GM12878 (cell line): ENCODE measurements at regions not wholly inside any gene's neighbourhood (a gene's known extent, or its start where the extent isn't known, plus 50 kb on each side); places are given as distances from the start of the nearest gene placed in this dataset.

ENCODE experiments used
- ATAC-seq: fragments of 200-7000 bp; cut with Tn5 transposase; 3 replicates; pipeline ENCODE4 v1.9.1; 2020; ENCODE audit warnings: mild to moderate bottlenecking, moderate library complexity
- BruUV-seq: library from RNA; stranded (reverse); fragments of 400-500 nt; replicated peaks from 2 replicates; lab custom pipeline; 2021; lab: Mats Ljungman, UMichigan
- CTCF ChIA-PET: fragments of 300-600 bp; sonication (Branson Sonifier 250); formaldehyde crosslinking; extraction: SDS; loops from one replicate; lab custom pipeline; 2021; ENCODE audit warnings: inconsistent platforms; lab: Yijun Ruan, JAX
- POLR2A ChIA-PET: fragments of 350-600 bp; formaldehyde crosslinking; extraction: SDS; loops from one replicate; lab custom pipeline; 2021; ENCODE audit warnings: inconsistent platforms; lab: Charles Lee
- RAD21 ChIA-PET: fragments of 300-600 bp; sonication (Branson Sonifier 250); formaldehyde crosslinking; loops from one replicate; lab custom pipeline; 2023; ENCODE audit warnings: antibody characterized with exemption; ENCODE audit not compliant: unreplicated experiment; lab: Charles Lee
- SMC1A ChIA-PET: fragments of 300-600 bp; sonication (Branson Sonifier 250); formaldehyde crosslinking; loops from one replicate; lab custom pipeline; 2023; ENCODE audit not compliant: unreplicated experiment, uncharacterized antibody; lab: Charles Lee
- DNase-seq: peaks from one replicate; pipeline ENCODE4 v3.0.0-alpha.2; 2011; ENCODE audit warnings: low read depth, low spot score
- FAIRE-seq: peaks from 3 replicates; lab custom pipeline; 2011; peaks lifted over from hg19 to GRCh38; lab: Jason Lieb, UNC
- H2AFZ ChIP-seq: 2 replicates; pipeline ENCODE4 v1.6.0; 2011; ENCODE audit warnings: low read depth, low read length, control low read depth; ENCODE audit not compliant: control insufficient read depth
- H3K27ac ChIP-seq: 2 replicates; pipeline ENCODE4 v1.5.1; 2011; ENCODE audit warnings: control low read depth; ENCODE audit not compliant: control insufficient read depth, insufficient read depth
- H3K27me3 ChIP-seq, 2 experiments: replicated peaks in 1 of 2; 2 replicates each; pipeline versions ENCODE4 v1.6.0 to v1.6.1; 2011; ENCODE audit warnings: low read length in 1 of 2; ENCODE audit not compliant: control insufficient read depth in 2 of 2, insufficient read depth in 2 of 2
- H3K36me3 ChIP-seq, 2 experiments: 2 replicates each; pipeline ENCODE4 v1.5.1; 2011; ENCODE audit warnings: low read length in 1 of 2; ENCODE audit not compliant: control insufficient read depth in 2 of 2, insufficient read depth in 2 of 2
- H3K4me1 ChIP-seq: 2 replicates; pipeline ENCODE4 v1.6.1; 2011; ENCODE audit warnings: mild to moderate bottlenecking, low read length, moderate library complexity, mixed read lengths; ENCODE audit not compliant: control insufficient read depth, insufficient read depth
- H3K4me2 ChIP-seq: 2 replicates; pipeline ENCODE4 v1.6.0; 2011; ENCODE audit warnings: control low read depth; ENCODE audit not compliant: control insufficient read depth, insufficient read depth
- H3K4me3 ChIP-seq: fragments of 200-600 bp; sonication (generic); 2 replicates; pipeline ENCODE4 v1.5.1; 2016
- H3K79me2 ChIP-seq: 2 replicates; pipeline ENCODE4 v1.6.0; 2011; ENCODE audit warnings: low read length; ENCODE audit not compliant: control insufficient read depth, insufficient read depth
- H3K9ac ChIP-seq: 2 replicates; pipeline ENCODE4 v1.8.0; 2011; ENCODE audit warnings: low read length, control low read depth, mixed read lengths; ENCODE audit not compliant: control insufficient read depth, insufficient read depth
- H3K9me3 ChIP-seq: replicated peaks from 3 replicates; pipeline ENCODE4 v1.5.1; 2011; ENCODE audit warnings: mild to moderate bottlenecking, low read length; ENCODE audit not compliant: control insufficient read depth, insufficient read depth
- H4K20me1 ChIP-seq: 2 replicates; pipeline ENCODE4 v1.6.0; 2011; ENCODE audit not compliant: control insufficient read depth, insufficient read depth
- FOS ChIP-seq: IDR thresholded peaks from 3 replicates; pipeline ENCODE4 v1.6.1; 2011; ENCODE audit warnings: borderline replicate concordance; ENCODE audit not compliant: insufficient read length; ENCODE audit errors: extremely low read depth
- POLR2AphosphoS5 ChIP-seq: IDR thresholded peaks from 2 replicates; pipeline ENCODE4 v1.6.1; 2011; ENCODE audit warnings: mild to moderate bottlenecking, low read length, inconsistent platforms
- SP1 ChIP-seq: IDR thresholded peaks from one replicate; pipeline ENCODE4 v1.6.1; 2011; ENCODE audit warnings: low read depth, low read length
- ZNF592 ChIP-seq: fragments of 450-650 bp; IDR thresholded peaks from 2 replicates; pipeline ENCODE4 v1.6.1; 2017; ENCODE audit warnings: mild to moderate bottlenecking, moderate library complexity
- WGBS: methylation state at CpG from one replicate; pipeline ENCODE4 v1.1.6; 2016; ENCODE audit warnings: low lambda C conversion rate; ENCODE audit not compliant: insufficient replicate concordance, insufficient coverage; ENCODE audit errors: missing lambda C conversion rate; 5-methylcytosine and 5-hydroxymethylcytosine counted together
- in situ Hi-C: fragments of 300-500 bp; cut with MboI; formaldehyde crosslinking; loops from 9 replicates; pipeline ENCODE4 v1.14.3; 2018; ENCODE audit warnings: mixed read lengths
- intact Hi-C: fragments of 100-400 bp; cut with micrococcal nuclease; formaldehyde crosslinking; loops from one replicate; pipeline ENCODE4 v1.14.2; 2022; ENCODE audit not compliant: unreplicated experiment
- TF ChIP-seq, protein P1 (sequence below): fragments of 450-650 bp; IDR thresholded peaks from 2 replicates; pipeline ENCODE4 v1.6.1; 2018; ENCODE audit warnings: borderline replicate concordance, mild to moderate bottlenecking; ENCODE audit not compliant: partially characterized antibody
- TF ChIP-seq, protein P2 (sequence below): IDR thresholded peaks from 2 replicates; pipeline ENCODE4 v1.6.1; 2011; ENCODE audit warnings: mild to moderate bottlenecking, low read depth, low read length, moderate library complexity; ENCODE audit not compliant: insufficient replicate concordance

GRCh38 chr7:123054357-123055133, 59.0 kb upstream of the TAS2R16 start (continued):
- no peak for TF ChIP-seq SP1

- 0% methylated on average over 1 of the region's 1 CpG for WGBS
- no peak overlapping the region for H2AFZ ChIP-seq
Measured at GRCh38 chr7:123051916-123052315, 56.4 kb upstream of the TAS2R16 start.

DNA sequence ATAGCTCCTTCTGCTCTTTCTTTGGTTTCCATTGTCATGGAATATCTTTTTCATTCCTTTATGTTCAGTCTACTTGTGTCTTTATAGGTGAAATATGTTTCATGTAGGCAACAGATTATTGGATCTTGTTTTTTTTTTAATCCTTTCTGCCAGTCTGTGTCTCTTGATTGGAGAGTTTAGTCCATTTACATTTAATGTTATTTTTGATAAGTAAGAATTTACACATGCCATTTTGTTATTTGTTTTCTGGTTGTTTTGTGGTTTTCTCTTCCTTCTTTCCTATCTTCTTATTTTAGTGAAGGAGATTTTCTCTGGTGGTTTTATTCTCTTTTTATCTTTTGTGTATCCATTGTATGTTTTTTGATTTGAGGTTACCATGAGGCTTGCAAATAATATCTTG, 52.5 kb upstream of the TAS2R16 start:
- ATAC-seq (no peak), DNase-seq (no peak), FAIRE-seq (no peak)
- Histone ChIP-seq H4K20me1 (no peaks in the 10 kb centered on the region), H3K9ac (no peak overlapping the region), H2AFZ (no peak overlapping the region), H3K4me1 (no peaks in the 10 kb centered on the region), H3K4me2 (no peak overlapping the region), H3K79me2 (no peaks in the 10 kb centered on the region), H3K27ac (no peak overlapping the region), H3K36me3 (no peaks in the 10 kb centered on the region), H3K27me3 (no peaks in the 10 kb centered on the region), H3K9me3 (no peaks in the 10 kb centered on the region; the same call in 2 of the 3 replicates), H3K4me3 (no peak overlapping the region)
- ChIA-PET RAD21 (no interaction called here), CTCF (no interaction called here), SMC1A (no interaction called here), POLR2A (no interaction called here)
- intact Hi-C loops (no loop called here), in situ Hi-C loops (no loop called here)
- no TSS peak for BruUV-seq
- no peak for TF ChIP-seq FOS
- TF ChIP-seq, protein P1, sequence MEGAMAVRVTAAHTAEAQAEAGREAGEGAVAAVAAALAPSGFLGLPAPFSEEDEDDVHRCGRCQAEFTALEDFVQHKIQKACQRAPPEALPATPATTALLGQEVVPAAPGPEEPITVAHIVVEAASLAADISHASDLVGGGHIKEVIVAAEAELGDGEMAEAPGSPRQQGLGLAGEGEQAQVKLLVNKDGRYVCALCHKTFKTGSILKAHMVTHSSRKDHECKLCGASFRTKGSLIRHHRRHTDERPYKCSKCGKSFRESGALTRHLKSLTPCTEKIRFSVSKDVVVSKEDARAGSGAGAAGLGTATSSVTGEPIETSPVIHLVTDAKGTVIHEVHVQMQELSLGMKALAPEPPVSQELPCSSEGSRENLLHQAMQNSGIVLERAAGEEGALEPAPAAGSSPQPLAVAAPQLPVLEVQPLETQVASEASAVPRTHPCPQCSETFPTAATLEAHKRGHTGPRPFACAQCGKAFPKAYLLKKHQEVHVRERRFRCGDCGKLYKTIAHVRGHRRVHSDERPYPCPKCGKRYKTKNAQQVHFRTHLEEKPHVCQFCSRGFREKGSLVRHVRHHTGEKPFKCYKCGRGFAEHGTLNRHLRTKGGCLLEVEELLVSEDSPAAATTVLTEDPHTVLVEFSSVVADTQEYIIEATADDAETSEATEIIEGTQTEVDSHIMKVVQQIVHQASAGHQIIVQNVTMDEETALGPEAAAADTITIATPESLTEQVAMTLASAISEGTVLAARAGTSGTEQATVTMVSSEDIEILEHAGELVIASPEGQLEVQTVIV, result no peak
- TF ChIP-seq ZNF592, result no peak

More at GRCh38 chr7:123051916-123052315, 56.4 kb upstream of the TAS2R16 start:
- H3K4me3 ChIP-seq, result no peak overlapping the region
- no peak for DNase-seq
- CTCF ChIA-PET, result no interaction called here
- no TSS peak for BruUV-seq
- no peak for ATAC-seq
- RAD21 ChIA-PET, result no interaction called here
- intact Hi-C loops (loop anchor here (10.0 kb wide), 1 partner anchor 367 kb away; no protein-coding TSS in a partner anchor), in situ Hi-C loops (no loop called here)
- no peaks in the 10 kb centered on the region for H4K20me1 ChIP-seq
- no peaks in the 10 kb centered on the region for H3K4me1 ChIP-seq
- no peaks in the 10 kb centered on the region for H3K79me2 ChIP-seq
- no peak overlapping the region for H3K4me2 ChIP-seq
- no peak for FAIRE-seq
- H3K36me3 ChIP-seq, result no peaks in the 10 kb centered on the region
- no peaks in the 10 kb centered on the region; the same call in 2 of the 3 replicates for H3K9me3 ChIP-seq
- SMC1A ChIA-PET, result interaction anchor here (0.7 to 1.0 kb wide), 2 partner anchors 14 to 38 kb away, joined by 3 read pairs; no protein-coding TSS in a partner anchor
- H3K27me3 ChIP-seq, result no peaks in the 10 kb centered on the region
- POLR2A ChIA-PET, result no interaction called here
- no peak overlapping the region for H3K27ac ChIP-seq
- H3K9ac ChIP-seq, result no peak overlapping the region
- TF ChIP-seq POLR2AphosphoS5, result no peak
- TF ChIP-seq, protein P2, sequence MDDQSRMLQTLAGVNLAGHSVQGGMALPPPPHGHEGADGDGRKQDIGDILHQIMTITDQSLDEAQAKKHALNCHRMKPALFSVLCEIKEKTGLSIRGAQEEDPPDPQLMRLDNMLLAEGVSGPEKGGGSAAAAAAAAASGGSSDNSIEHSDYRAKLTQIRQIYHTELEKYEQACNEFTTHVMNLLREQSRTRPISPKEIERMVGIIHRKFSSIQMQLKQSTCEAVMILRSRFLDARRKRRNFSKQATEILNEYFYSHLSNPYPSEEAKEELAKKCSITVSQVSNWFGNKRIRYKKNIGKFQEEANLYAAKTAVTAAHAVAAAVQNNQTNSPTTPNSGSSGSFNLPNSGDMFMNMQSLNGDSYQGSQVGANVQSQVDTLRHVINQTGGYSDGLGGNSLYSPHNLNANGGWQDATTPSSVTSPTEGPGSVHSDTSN, result no peak
